SK-N-SH (cell line): ENCODE measurements at regions not wholly inside any gene's neighbourhood (a gene's known extent, or its start where the extent isn't known, plus 50 kb on each side); places are given as distances from the start of the nearest gene placed in this dataset.
A peak's percentile ranks its signal among the peaks of the same experiment; 100 is the strongest.

Experiments used
- CTCF ChIA-PET: fragments of 300-600, 350-600 bp; formaldehyde crosslinking; extraction: SDS; loops from one replicate; lab custom pipeline; 2021; lab: Yijun Ruan, JAX
- POLR2A ChIA-PET: fragments of 350-600 bp; sonication (Branson Sonifier 250); formaldehyde crosslinking; extraction: SDS; loops from one replicate; lab custom pipeline; 2020; ENCODE audit warnings: antibody characterized with exemption, inconsistent platforms; lab: Yijun Ruan, JAX
- DNase-seq: peaks from one replicate; pipeline ENCODE4 v3.0.0; 2012
- H2AFZ ChIP-seq: fragments of 200-600 bp; sonication (generic); 2 replicates; pipeline ENCODE4 v1.8.1; 2016; ENCODE audit warnings: antibody characterized with exemption, mild to moderate bottlenecking, low read depth
- H3F3A ChIP-seq: fragments of 200-600 bp; sonication (generic); replicated peaks from 2 replicates; pipeline ENCODE3; 2016; ENCODE audit warnings: antibody characterized with exemption, mild to moderate bottlenecking; ENCODE audit not compliant: insufficient read depth
- H3K27ac ChIP-seq, 2 experiments: fragments of 200-500 bp in 1 of 2; fragments of 200-600 bp in 1 of 2; sonication (Bioruptor generic) in 1 of 2; sonication (generic), shearing (Covaris generic) in 1 of 2; 2 replicates each; pipeline versions ENCODE4 v1.5.1 to v1.6.1; 2014 to 2016; ENCODE audit warnings: low read depth in 2 of 2, inconsistent platforms in 1 of 2, low read length in 1 of 2, mild to moderate bottlenecking in 1 of 2, mixed read lengths in 1 of 2
- H3K27me3 ChIP-seq: fragments of 200-600 bp; sonication (generic), shearing (Covaris generic); 2 replicates; pipeline ENCODE4 v1.6.1; 2016; ENCODE audit warnings: mixed run types; ENCODE audit not compliant: insufficient read depth
- H3K36me3 ChIP-seq, 2 experiments: fragments of 200-500 bp in 1 of 2; fragments of 200-600 bp in 1 of 2; sonication (Bioruptor generic) in 1 of 2; sonication (generic) in 1 of 2; replicated peaks in 1 of 2; 2 replicates each; pipeline versions ENCODE3 to v1.5.1; 2014 to 2016; ENCODE audit warnings: low read length in 1 of 2, mild to moderate bottlenecking in 1 of 2; ENCODE audit not compliant: insufficient read depth in 2 of 2, control insufficient read depth in 1 of 2
- H3K4me1 ChIP-seq, 2 experiments: fragments of 200-500 bp in 1 of 2; fragments of 200-600 bp in 1 of 2; sonication (Bioruptor generic) in 1 of 2; sonication (generic), shearing (Covaris generic) in 1 of 2; 2 replicates each; pipeline versions ENCODE4 v1.5.1 to v1.6.1; 2014 to 2016; ENCODE audit warnings: low read depth in 1 of 2, low read length in 1 of 2, mixed run types in 1 of 2; ENCODE audit not compliant: insufficient read depth in 2 of 2, control insufficient read depth in 1 of 2
- H3K4me2 ChIP-seq: fragments of 200-600 bp; sonication (generic), shearing (Covaris generic); 2 replicates; pipeline ENCODE4 v1.6.1; 2017; ENCODE audit warnings: mixed run types
- H3K4me3 ChIP-seq, 2 experiments: fragments of 200-500 bp in 1 of 2; fragments of 200-600 bp in 1 of 2; sonication (Bioruptor generic) in 1 of 2; sonication (generic), shearing (Covaris generic) in 1 of 2; 2 replicates each; pipeline versions ENCODE4 v1.5.1 to v1.8.1; 2014 to 2016; ENCODE audit warnings: low read depth in 2 of 2, inconsistent platforms in 1 of 2, low read length in 1 of 2, mild to moderate bottlenecking in 1 of 2, mixed read lengths in 1 of 2, moderate library complexity in 1 of 2
- H3K79me2 ChIP-seq: fragments of 200-600 bp; sonication (generic); 2 replicates; pipeline ENCODE4 v1.8.1; 2017; ENCODE audit warnings: mild to moderate bottlenecking; ENCODE audit not compliant: insufficient read depth
- H3K9ac ChIP-seq: fragments of 200-600 bp; sonication (generic); 2 replicates; pipeline ENCODE4 v1.6.1; 2017; ENCODE audit warnings: mixed run types
- H3K9me2 ChIP-seq: fragments of 200-600 bp; sonication (generic); 2 replicates; pipeline ENCODE4 v1.6.1; 2017; ENCODE audit warnings: mixed run types
- H3K9me3 ChIP-seq: fragments of 200-600 bp; sonication (generic); 2 replicates; pipeline ENCODE4 v1.6.1; 2017; ENCODE audit warnings: mixed run types, mild to moderate bottlenecking, moderate library complexity
- H4K20me1 ChIP-seq: fragments of 200-600 bp; sonication (generic); 2 replicates; pipeline ENCODE4 v1.6.1; 2017; ENCODE audit warnings: mild to moderate bottlenecking, mixed run types; ENCODE audit not compliant: insufficient read depth
- EP300 ChIP-seq, 2 experiments: IDR thresholded peaks; 2 replicates each; pipeline versions ENCODE4 v1.4.0 to v1.6.1; 2012; ENCODE audit warnings: borderline replicate concordance in 1 of 2, low read depth in 1 of 2, low read length in 1 of 2
- FOSL2 ChIP-seq: IDR thresholded peaks from 2 replicates; pipeline ENCODE4 v1.4.0; 2012; ENCODE audit warnings: low read depth, mild to moderate bottlenecking, moderate library complexity, borderline replicate concordance
- FOXJ3 ChIP-seq: sonication (generic); formaldehyde crosslinking; IDR thresholded peaks from 2 replicates; pipeline ENCODE4 v1.5.1; 2020; ENCODE audit warnings: mild to moderate bottlenecking, missing genetic modification reagents
- FOXM1 ChIP-seq: IDR thresholded peaks from 2 replicates; pipeline ENCODE4 v1.4.0; 2012; ENCODE audit warnings: low read depth, mild to moderate bottlenecking
- JUND ChIP-seq: IDR thresholded peaks from 2 replicates; pipeline ENCODE4 v1.4.0; 2012
- MEF2A ChIP-seq: IDR thresholded peaks from 2 replicates; pipeline ENCODE4 v1.4.0; 2012; ENCODE audit warnings: low read depth, borderline replicate concordance
- NFIC ChIP-seq: IDR thresholded peaks from 2 replicates; pipeline ENCODE4 v1.4.0; 2012; ENCODE audit warnings: borderline replicate concordance
- POLR2AphosphoS5 ChIP-seq: IDR thresholded peaks from 2 replicates; pipeline ENCODE4 v1.6.1; 2012; ENCODE audit warnings: low read depth, low read length
- RAD21 ChIP-seq: IDR thresholded peaks from 2 replicates; pipeline ENCODE4 v1.6.1; 2012; ENCODE audit warnings: mild to moderate bottlenecking, low read length
- RCOR1 ChIP-seq: fragments of 150-350 bp; IDR thresholded peaks from 2 replicates; pipeline ENCODE4 v1.6.1; 2017; ENCODE audit warnings: antibody characterized with exemption, low read length
- RXRA ChIP-seq: IDR thresholded peaks from 2 replicates; pipeline ENCODE4 v1.4.0; 2012; ENCODE audit warnings: low read depth, mild to moderate bottlenecking, borderline replicate concordance
- SIN3A ChIP-seq: IDR thresholded peaks from 2 replicates; pipeline ENCODE4 v1.6.1; 2012; ENCODE audit warnings: low read depth, mild to moderate bottlenecking, low read length, moderate library complexity, borderline replicate concordance
- TAF1 ChIP-seq: IDR thresholded peaks from 2 replicates; pipeline ENCODE4 v1.6.1; 2012; ENCODE audit warnings: low read depth, mild to moderate bottlenecking, low read length, moderate library complexity, borderline replicate concordance
- TCF12 ChIP-seq: IDR thresholded peaks from 2 replicates; pipeline ENCODE4 v1.4.0; 2012
- TEAD4 ChIP-seq: IDR thresholded peaks from 2 replicates; pipeline ENCODE4 v1.4.0; 2012; ENCODE audit warnings: mild to moderate bottlenecking, borderline replicate concordance; ENCODE audit not compliant: insufficient read depth
- USF1 ChIP-seq: IDR thresholded peaks from 2 replicates; pipeline ENCODE4 v1.4.0; 2012; ENCODE audit warnings: low read depth, borderline replicate concordance
- YY1 ChIP-seq: IDR thresholded peaks from 2 replicates; pipeline ENCODE4 v1.4.0; 2012; ENCODE audit warnings: low read depth, mild to moderate bottlenecking
- WGBS: methylation state at CpG from one replicate; pipeline ENCODE4 v1.1.6; 2017; ENCODE audit warnings: low lambda C conversion rate; 5-methylcytosine and 5-hydroxymethylcytosine counted together
- TF ChIP-seq, protein P1 (sequence below): IDR thresholded peaks from 2 replicates; pipeline ENCODE4; 2012
- TF ChIP-seq, protein P2 (sequence below): fragments of 150-350 bp; IDR thresholded peaks from 2 replicates; pipeline ENCODE4 v1.6.1; 2017; ENCODE audit warnings: antibody characterized with exemption, low read length, low read depth, borderline replicate concordance
- TF ChIP-seq, protein P3 (sequence below): fragments of 150-350 bp; IDR thresholded peaks from 2 replicates; pipeline ENCODE4 v1.6.1; 2016; ENCODE audit warnings: mild to moderate bottlenecking, low read depth, low read length
- TF ChIP-seq, protein P4 (sequence below): IDR thresholded peaks from 2 replicates; pipeline ENCODE4 v1.4.0; 2012; ENCODE audit warnings: low read depth

DNA sequence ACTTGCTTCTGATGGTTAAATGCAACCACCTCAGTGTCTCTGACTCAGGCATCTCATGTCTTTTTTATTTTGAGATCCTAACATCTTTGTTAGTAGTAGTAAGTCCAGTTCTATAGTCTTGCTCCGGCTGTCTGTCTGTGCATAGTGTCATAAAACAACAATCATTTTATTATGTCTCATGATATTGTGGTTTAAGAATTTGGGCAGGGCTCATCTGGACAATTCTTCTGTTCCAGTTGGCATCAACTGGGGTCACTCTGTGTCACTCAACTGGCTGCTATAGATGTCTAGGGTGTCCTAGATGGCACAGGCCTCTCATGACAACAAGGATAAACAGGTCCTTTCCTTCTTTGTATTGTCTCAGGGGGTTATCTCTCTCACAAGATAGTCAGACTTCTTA is 299.6 kb upstream of the ZNF521 start:
- POLR2A ChIA-PET, result no interaction called here
- H3K27me3 ChIP-seq, result no peaks in the 10 kb centered on the region
- H3K36me3 ChIP-seq, result no peaks in the 10 kb centered on the region
- TF ChIP-seq YY1, result no peak
- TF ChIP-seq, protein P1, sequence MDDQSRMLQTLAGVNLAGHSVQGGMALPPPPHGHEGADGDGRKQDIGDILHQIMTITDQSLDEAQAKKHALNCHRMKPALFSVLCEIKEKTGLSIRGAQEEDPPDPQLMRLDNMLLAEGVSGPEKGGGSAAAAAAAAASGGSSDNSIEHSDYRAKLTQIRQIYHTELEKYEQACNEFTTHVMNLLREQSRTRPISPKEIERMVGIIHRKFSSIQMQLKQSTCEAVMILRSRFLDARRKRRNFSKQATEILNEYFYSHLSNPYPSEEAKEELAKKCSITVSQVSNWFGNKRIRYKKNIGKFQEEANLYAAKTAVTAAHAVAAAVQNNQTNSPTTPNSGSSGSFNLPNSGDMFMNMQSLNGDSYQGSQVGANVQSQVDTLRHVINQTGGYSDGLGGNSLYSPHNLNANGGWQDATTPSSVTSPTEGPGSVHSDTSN, result 0 out of 2 replicates have a peak, but pooled peaks have one; percentile 10
- H3K9me3 ChIP-seq, result no peaks in the 10 kb centered on the region
- no peak overlapping the region for H3K9ac ChIP-seq
- WGBS, result 83% methylated on average over 1 of the region's 1 CpG
- CTCF ChIA-PET, result no interaction called here
- peaks cover 0 to 15% of the 10 kb centered on the region in 2 experiments; a peak in 1 of 4 replicates for H3K4me1 ChIP-seq
- H3F3A ChIP-seq, result peaks cover 26% of the 10 kb centered on the region
- peak overlapping the region; percentile 83 to 95; a peak in 3 of 4 replicates for H3K27ac ChIP-seq
- H2AFZ ChIP-seq, result no peak overlapping the region
- H3K9me2 ChIP-seq, result no peaks in the 10 kb centered on the region
- H3K79me2 ChIP-seq, result no peaks in the 10 kb centered on the region
- H3K4me3 ChIP-seq, result no peak overlapping the region
- DNase-seq, result no peak
- H4K20me1 ChIP-seq, result no peaks in the 10 kb centered on the region
- no peak overlapping the region for H3K4me2 ChIP-seq

DNA sequence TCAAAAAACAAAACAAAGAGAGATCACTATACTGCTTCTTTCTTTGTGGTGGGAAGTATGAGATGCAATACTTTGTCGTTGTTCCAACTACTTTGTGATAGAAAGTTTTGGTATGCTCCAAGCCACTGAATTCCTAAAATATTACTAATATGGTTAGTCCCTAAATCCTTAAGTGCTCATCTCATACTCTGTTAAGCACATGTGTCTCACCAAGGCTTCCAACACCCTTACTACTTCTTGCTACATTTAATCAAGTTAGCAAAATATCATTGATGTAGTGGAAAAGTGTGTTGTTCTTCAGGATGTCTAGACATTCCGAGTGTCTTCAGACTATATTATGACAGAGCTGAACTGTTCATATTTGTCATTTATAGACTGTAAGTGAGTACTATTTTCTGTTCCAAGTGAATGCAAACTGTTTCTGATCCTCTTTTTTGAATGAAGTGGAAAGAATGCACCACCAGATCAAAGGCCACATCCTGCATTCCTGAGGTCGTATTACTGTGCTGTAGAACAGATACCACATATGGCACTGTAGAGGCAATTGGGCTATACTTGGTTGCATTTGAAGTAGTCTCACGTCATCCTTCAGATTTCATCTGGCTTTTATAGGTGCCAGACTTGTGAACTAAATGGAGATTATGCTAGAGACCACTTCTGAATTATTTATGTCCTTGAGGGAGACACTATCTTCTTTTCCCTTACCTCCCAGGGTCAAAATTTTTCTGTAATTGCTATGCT is 298.4 kb upstream of the ZNF521 start:
- Histone ChIP-seq H2AFZ (no peak overlapping the region), H3K9me3 (no peaks in the 10 kb centered on the region)
- WGBS, result 7% methylated on average over 4 of the region's 4 CpGs
- POLR2A ChIA-PET, result no interaction called here
- 0 out of 2 replicates have a peak, but pooled peaks have one; percentile 20 for TF ChIP-seq RXRA
- peak; percentile 91 for TF ChIP-seq TCF12
- TF ChIP-seq, protein P1, result peak; percentile 74
- no peak for TF ChIP-seq USF1
- TF ChIP-seq JUND, result peak; percentile 59
- TF ChIP-seq EP300 (IDR thresholded peaks at IDR 0.05; ENCODE audit: borderline replicate concordance in 1 of 2, low read depth in 1 of 2, low read length in 1 of 2), result peak in 1 of 2 experiments; percentile 87; a peak in 2 of 4 replicates
- TF ChIP-seq FOXJ3 (CRISPR knock-in tag), result no peak
- no peak for TF ChIP-seq TAF1
- peak; percentile 46 for TF ChIP-seq FOSL2
- peak; percentile 70 for TF ChIP-seq TEAD4
- TF ChIP-seq RAD21, result no peak
- TF ChIP-seq YY1, result no peak
- TF ChIP-seq RCOR1, result no peak
- TF ChIP-seq, protein P2, sequence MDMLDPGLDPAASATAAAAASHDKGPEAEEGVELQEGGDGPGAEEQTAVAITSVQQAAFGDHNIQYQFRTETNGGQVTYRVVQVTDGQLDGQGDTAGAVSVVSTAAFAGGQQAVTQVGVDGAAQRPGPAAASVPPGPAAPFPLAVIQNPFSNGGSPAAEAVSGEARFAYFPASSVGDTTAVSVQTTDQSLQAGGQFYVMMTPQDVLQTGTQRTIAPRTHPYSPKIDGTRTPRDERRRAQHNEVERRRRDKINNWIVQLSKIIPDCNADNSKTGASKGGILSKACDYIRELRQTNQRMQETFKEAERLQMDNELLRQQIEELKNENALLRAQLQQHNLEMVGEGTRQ, result no peak
- peak; percentile 48; the same call in 1 of the 2 replicates for TF ChIP-seq MEF2A
- TF ChIP-seq, protein P3, sequence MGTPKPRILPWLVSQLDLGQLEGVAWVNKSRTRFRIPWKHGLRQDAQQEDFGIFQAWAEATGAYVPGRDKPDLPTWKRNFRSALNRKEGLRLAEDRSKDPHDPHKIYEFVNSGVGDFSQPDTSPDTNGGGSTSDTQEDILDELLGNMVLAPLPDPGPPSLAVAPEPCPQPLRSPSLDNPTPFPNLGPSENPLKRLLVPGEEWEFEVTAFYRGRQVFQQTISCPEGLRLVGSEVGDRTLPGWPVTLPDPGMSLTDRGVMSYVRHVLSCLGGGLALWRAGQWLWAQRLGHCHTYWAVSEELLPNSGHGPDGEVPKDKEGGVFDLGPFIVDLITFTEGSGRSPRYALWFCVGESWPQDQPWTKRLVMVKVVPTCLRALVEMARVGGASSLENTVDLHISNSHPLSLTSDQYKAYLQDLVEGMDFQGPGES, result no peak
- TF ChIP-seq SIN3A, result no peak
- peak; percentile 27; the same call in 1 of the 2 replicates for TF ChIP-seq POLR2AphosphoS5
- peak; percentile 49 for TF ChIP-seq FOXM1
- TF ChIP-seq, protein P4, sequence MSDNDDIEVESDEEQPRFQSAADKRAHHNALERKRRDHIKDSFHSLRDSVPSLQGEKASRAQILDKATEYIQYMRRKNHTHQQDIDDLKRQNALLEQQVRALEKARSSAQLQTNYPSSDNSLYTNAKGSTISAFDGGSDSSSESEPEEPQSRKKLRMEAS, result peak; percentile 43; the same call in 1 of the 2 replicates
- peak; percentile 45 for TF ChIP-seq NFIC
- TF ChIP-seq, all 33 proteins: peak for 12
- Histone ChIP-seq H3K9me2 (no peaks in the 10 kb centered on the region), H3K79me2 (no peaks in the 10 kb centered on the region), H3K4me1 (peaks cover 0 to 15% of the 10 kb centered on the region in 2 experiments; a peak in 1 of 4 replicates), H3K27ac (peak overlapping the region; percentile 83 to 95; a peak in 3 of 4 replicates), H3K4me3 (no peak overlapping the region), H4K20me1 (no peaks in the 10 kb centered on the region), H3K27me3 (no peaks in the 10 kb centered on the region), H3K36me3 (no peaks in the 10 kb centered on the region), H3K9ac (peak overlapping the region; percentile 71), H3F3A (peaks cover 26% of the 10 kb centered on the region), H3K4me2 (peak overlapping the region; percentile 70)
- CTCF ChIA-PET, result no interaction called here
- no peak for DNase-seq
